ENCODE measurements at regions not wholly inside any gene's neighbourhood (a gene's known extent, or its start where the extent isn't known, plus 50 kb on each side); places are given as distances from the start of the nearest gene placed in this dataset.

- TF ChIP-seq EZH2phosphoT487 (IDR thresholded peaks at IDR 0.05; ENCODE audit: borderline replicate concordance, low read length) = no peak
- no peak for TF ChIP-seq CTCF (conservative IDR thresholded peaks at IDR 0.05; ENCODE audit: low read depth, low read length)
- TF ChIP-seq EZH2 (IDR thresholded peaks at IDR 0.05; ENCODE audit: low read length, unreplicated experiment) = no peak
Observed at GRCh38 chr4:59200992-59201391, 1999.1 kb upstream of the ADGRL3 start.

Data from PC-3 (cell line).